ENCODE measurements at regions not wholly inside any gene's neighbourhood (a gene's known extent, or its start where the extent isn't known, plus 50 kb on each side); places are given as distances from the start of the nearest gene placed in this dataset.

DNA sequence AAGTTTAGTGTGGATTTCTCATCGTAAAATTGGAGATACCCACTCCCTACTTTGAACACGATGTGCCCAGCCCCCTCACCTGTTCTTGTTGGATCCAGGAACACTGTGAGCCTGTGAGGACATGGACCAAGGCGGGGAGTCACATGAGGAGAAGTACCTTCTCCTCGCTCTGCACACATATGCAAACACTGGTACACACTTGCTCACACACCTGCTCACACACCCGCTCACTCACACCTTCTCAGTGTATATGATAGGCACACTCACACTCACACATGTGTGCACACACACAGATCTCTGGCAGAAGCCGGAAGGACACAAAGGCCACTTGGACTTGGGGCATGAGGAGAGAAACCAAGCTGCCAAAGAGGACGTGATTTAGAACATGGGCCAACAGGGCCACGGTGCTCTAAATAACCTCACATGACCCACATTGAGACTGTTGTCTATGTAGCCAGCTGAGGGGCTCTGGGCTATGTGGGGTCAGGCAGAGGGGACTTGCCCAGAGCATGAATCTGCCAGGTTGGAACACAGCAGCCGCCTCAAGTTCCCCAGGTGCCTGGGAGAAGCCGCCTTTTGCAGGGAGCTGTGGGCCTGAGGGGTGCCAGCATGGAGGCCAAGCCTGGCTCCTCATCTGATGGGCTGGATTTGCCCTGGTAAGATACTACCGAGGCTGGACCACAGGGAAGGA is 283.0 kb upstream of the IRX4 start:
- Histone ChIP-seq H3K27ac (ENCODE audit: low read depth, low read length, poor library complexity, severe bottlenecking) (no peak overlapping the region), H3K9me3 (ENCODE audit: low read length) (no peaks in the 10 kb centered on the region), H3K79me2 (ENCODE audit: insufficient read depth, low read length) (no peaks in the 10 kb centered on the region), H3K4me3 (ENCODE audit: low read depth, low read length, poor library complexity, severe bottlenecking) (no peak overlapping the region), H2AFZ (ENCODE audit: low read length) (no peak overlapping the region), H3K36me3 (ENCODE audit: insufficient read depth, low read length) (no peaks in the 10 kb centered on the region), H3K9me2 (ENCODE audit: low read depth, low read length) (no peaks in the 10 kb centered on the region), H3K4me2 (ENCODE audit: low read length) (no peak overlapping the region), H3F3A (ENCODE audit: insufficient read depth, low read length) (no peaks in the 10 kb centered on the region), H3K27me3 (ENCODE audit: insufficient read depth, low read length) (no peaks in the 10 kb centered on the region), H4K20me1 (ENCODE audit: insufficient read depth, low read length) (no peaks in the 10 kb centered on the region), H3K4me1 (ENCODE audit: insufficient read depth, low read length, severe bottlenecking) (no peaks in the 10 kb centered on the region), H3K9ac (ENCODE audit: low read length) (no peak overlapping the region)
- TF ChIP-seq, protein P1, sequence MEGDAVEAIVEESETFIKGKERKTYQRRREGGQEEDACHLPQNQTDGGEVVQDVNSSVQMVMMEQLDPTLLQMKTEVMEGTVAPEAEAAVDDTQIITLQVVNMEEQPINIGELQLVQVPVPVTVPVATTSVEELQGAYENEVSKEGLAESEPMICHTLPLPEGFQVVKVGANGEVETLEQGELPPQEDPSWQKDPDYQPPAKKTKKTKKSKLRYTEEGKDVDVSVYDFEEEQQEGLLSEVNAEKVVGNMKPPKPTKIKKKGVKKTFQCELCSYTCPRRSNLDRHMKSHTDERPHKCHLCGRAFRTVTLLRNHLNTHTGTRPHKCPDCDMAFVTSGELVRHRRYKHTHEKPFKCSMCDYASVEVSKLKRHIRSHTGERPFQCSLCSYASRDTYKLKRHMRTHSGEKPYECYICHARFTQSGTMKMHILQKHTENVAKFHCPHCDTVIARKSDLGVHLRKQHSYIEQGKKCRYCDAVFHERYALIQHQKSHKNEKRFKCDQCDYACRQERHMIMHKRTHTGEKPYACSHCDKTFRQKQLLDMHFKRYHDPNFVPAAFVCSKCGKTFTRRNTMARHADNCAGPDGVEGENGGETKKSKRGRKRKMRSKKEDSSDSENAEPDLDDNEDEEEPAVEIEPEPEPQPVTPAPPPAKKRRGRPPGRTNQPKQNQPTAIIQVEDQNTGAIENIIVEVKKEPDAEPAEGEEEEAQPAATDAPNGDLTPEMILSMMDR (IDR thresholded peaks at IDR 0.05; ENCODE audit: low read length): no peak
- no peak for TF ChIP-seq EZH2 (IDR thresholded peaks at IDR 0.05; ENCODE audit: borderline replicate concordance, low read length)

DNA sequence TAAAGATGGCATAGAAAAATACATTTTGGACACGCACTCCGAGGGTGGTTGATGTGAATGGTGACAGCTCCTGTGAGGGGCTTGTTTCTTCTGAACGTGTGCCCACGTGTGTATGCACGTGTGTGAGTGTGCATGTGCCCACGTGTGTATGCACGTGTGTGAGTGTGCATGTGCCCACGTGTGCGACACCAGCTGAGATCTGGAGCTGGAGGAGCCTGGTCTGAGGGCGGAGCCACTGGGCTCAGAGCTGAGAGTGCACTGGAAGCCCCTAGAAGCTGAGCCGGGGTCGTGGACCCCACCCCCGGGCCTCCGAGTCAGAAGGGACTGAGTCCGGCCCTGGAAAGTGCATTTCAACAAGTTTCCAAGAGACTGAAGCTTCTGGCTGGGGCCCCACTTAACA is 282.5 kb upstream of the IRX4 start:
- Histone ChIP-seq H3K36me3 (ENCODE audit: insufficient read depth, low read length) (no peaks in the 10 kb centered on the region), H3K4me2 (ENCODE audit: low read length) (no peak overlapping the region), H3K4me1 (ENCODE audit: insufficient read depth, low read length, severe bottlenecking) (no peaks in the 10 kb centered on the region), H4K20me1 (ENCODE audit: insufficient read depth, low read length) (no peaks in the 10 kb centered on the region), H2AFZ (ENCODE audit: low read length) (no peak overlapping the region), H3K27me3 (ENCODE audit: insufficient read depth, low read length) (no peaks in the 10 kb centered on the region), H3F3A (ENCODE audit: insufficient read depth, low read length) (no peaks in the 10 kb centered on the region), H3K4me3 (ENCODE audit: low read depth, low read length, poor library complexity, severe bottlenecking) (no peak overlapping the region), H3K9ac (ENCODE audit: low read length) (no peak overlapping the region), H3K9me3 (ENCODE audit: low read length) (no peaks in the 10 kb centered on the region), H3K9me2 (ENCODE audit: low read depth, low read length) (no peaks in the 10 kb centered on the region), H3K79me2 (ENCODE audit: insufficient read depth, low read length) (no peaks in the 10 kb centered on the region), H3K27ac (ENCODE audit: low read depth, low read length, poor library complexity, severe bottlenecking) (no peak overlapping the region)
- TF ChIP-seq, protein P1 (IDR thresholded peaks at IDR 0.05; ENCODE audit: low read length): no peak
- no peak for TF ChIP-seq EZH2 (IDR thresholded peaks at IDR 0.05; ENCODE audit: borderline replicate concordance, low read length)

DNA sequence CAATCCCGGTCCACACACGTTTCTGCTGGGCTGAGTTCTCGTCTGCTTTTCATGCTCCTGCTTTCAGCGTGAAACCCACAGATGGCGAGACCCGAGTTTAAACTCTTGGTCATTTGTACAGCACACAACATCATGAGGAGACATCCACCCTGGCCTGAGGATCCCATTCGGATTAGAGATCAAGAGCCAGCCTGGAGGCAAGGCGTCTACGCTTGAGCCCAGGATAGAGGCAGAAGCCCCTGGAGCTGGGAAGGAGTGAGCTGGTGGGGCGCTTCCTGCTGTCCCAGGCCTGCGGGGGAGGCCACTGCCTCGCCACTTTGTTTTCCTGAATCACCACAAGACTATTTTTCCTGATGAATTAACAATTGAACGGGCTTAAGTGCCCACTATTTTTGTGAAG is 281.9 kb upstream of the IRX4 start:
- Histone ChIP-seq H3K9me3 (ENCODE audit: low read length) (no peaks in the 10 kb centered on the region), H3F3A (ENCODE audit: insufficient read depth, low read length) (no peaks in the 10 kb centered on the region), H3K9ac (ENCODE audit: low read length) (no peak overlapping the region), H3K4me2 (ENCODE audit: low read length) (no peak overlapping the region), H3K27ac (ENCODE audit: low read depth, low read length, poor library complexity, severe bottlenecking) (no peak overlapping the region), H3K4me1 (ENCODE audit: insufficient read depth, low read length, severe bottlenecking) (no peaks in the 10 kb centered on the region), H3K9me2 (ENCODE audit: low read depth, low read length) (no peaks in the 10 kb centered on the region), H2AFZ (ENCODE audit: low read length) (no peak overlapping the region), H3K79me2 (ENCODE audit: insufficient read depth, low read length) (no peaks in the 10 kb centered on the region), H3K27me3 (ENCODE audit: insufficient read depth, low read length) (no peaks in the 10 kb centered on the region), H3K4me3 (ENCODE audit: low read depth, low read length, poor library complexity, severe bottlenecking) (no peak overlapping the region), H4K20me1 (ENCODE audit: insufficient read depth, low read length) (no peaks in the 10 kb centered on the region), H3K36me3 (ENCODE audit: insufficient read depth, low read length) (no peaks in the 10 kb centered on the region)
- TF ChIP-seq, protein P1 (IDR thresholded peaks at IDR 0.05; ENCODE audit: low read length): no peak
- TF ChIP-seq EZH2 (IDR thresholded peaks at IDR 0.05; ENCODE audit: borderline replicate concordance, low read length): no peak

All from OCI-LY1 (cell line).